HepG2 (cell line): ENCODE measurements at regions not wholly inside any gene's neighbourhood (a gene's known extent, or its start where the extent isn't known, plus 50 kb on each side); places are given as distances from the start of the nearest gene placed in this dataset.

Source experiments
- ATAC-seq: fragments of 200-7000 bp; cut with Tn5 transposase; 3 replicates; pipeline ENCODE4 v1.9.1; 2020; ENCODE audit warnings: mild to moderate bottlenecking, moderate library complexity
- BruUV-seq: library from RNA; stranded (reverse); fragments of 400-500 nt; replicated peaks from 2 replicates; lab custom pipeline; 2021; lab: Mats Ljungman, UMichigan
- CTCF ChIA-PET: fragments of 300-600 bp; formaldehyde crosslinking; extraction: SDS; loops from one replicate; lab custom pipeline; 2021; ENCODE audit warnings: low total read pairs, inconsistent platforms, low intra/inter-chr PET ratio; lab: Yijun Ruan, JAX
- POLR2A ChIA-PET: fragments of 350-600 bp; sonication (Branson Sonifier 250); formaldehyde crosslinking; loops from one replicate; lab custom pipeline; 2020; ENCODE audit warnings: antibody characterized with exemption, inconsistent platforms; lab: Yijun Ruan, JAX
- DNase-seq: peaks from one replicate; pipeline ENCODE4 v3.0.0-alpha.2; 2015; ENCODE audit warnings: low spot score
- FAIRE-seq: peaks from 3 replicates; lab custom pipeline; 2011; peaks lifted over from hg19 to GRCh38; lab: Jason Lieb, UNC
- H2AFZ ChIP-seq: one replicate; pipeline ENCODE4 v1.6.1; 2011; ENCODE audit warnings: low read length, inconsistent platforms
- H3K27ac ChIP-seq: fragments of 300-600 bp; 3 replicates; pipeline ENCODE4 v1.8.0; 2011; ENCODE audit warnings: mixed run types, mild to moderate bottlenecking, mixed read lengths, low read length, inconsistent platforms; ENCODE audit not compliant: insufficient read depth; ENCODE audit errors: extremely low read length
- H3K27me3 ChIP-seq, 2 experiments: fragments of 200-600 bp in 1 of 2; 2 replicates in 1 of 2; 3 replicates in 1 of 2; pipeline versions ENCODE4 v1.6.0 to v1.8.0; 2011; ENCODE audit warnings: low read length in 2 of 2, mild to moderate bottlenecking in 2 of 2, moderate library complexity in 2 of 2, inconsistent platforms in 1 of 2; ENCODE audit not compliant: insufficient read depth in 2 of 2, control insufficient read depth in 1 of 2
- H3K36me3 ChIP-seq, 2 experiments: fragments of 200-600 bp in 1 of 2; replicated peaks in 1 of 2; 2 replicates in 1 of 2; 3 replicates in 1 of 2; pipeline versions ENCODE4 v1.5.1 to v1.8.0; 2011; ENCODE audit warnings: low read length in 2 of 2, inconsistent platforms in 1 of 2; ENCODE audit not compliant: insufficient read depth in 2 of 2, control insufficient read depth in 1 of 2
- H3K4me1 ChIP-seq: 2 replicates; pipeline ENCODE4 v1.5.1; 2012; ENCODE audit warnings: low read length, inconsistent platforms; ENCODE audit not compliant: insufficient read depth
- H3K4me2 ChIP-seq: 2 replicates; pipeline ENCODE4 v1.6.0; 2011; ENCODE audit warnings: low read depth, low read length, inconsistent platforms
- H3K4me3 ChIP-seq, 3 experiments: fragments of 200-600 bp in 1 of 3; sonication (generic), shearing (Covaris generic) in 1 of 3; replicated peaks in 1 of 3; 2 replicates each; pipeline ENCODE4 v1.5.1; 2011 to 2016; ENCODE audit warnings: low read length in 3 of 3, inconsistent platforms in 2 of 3, low read depth in 2 of 3, mild to moderate bottlenecking in 2 of 3, control low read depth in 1 of 3, mixed read lengths in 1 of 3; ENCODE audit not compliant: insufficient read depth in 1 of 3
- H3K79me2 ChIP-seq: one replicate; pipeline ENCODE4 v1.6.1; 2011; ENCODE audit warnings: low read length, inconsistent platforms; ENCODE audit not compliant: insufficient read depth
- H3K9ac ChIP-seq: 2 replicates; pipeline ENCODE4 v1.6.0; 2011; ENCODE audit warnings: mild to moderate bottlenecking, low read depth, low read length, inconsistent platforms; ENCODE audit not compliant: insufficient read depth
- H3K9me3 ChIP-seq: 2 replicates; pipeline ENCODE4 v1.5.1; 2012; ENCODE audit warnings: mild to moderate bottlenecking, low read length
- H4K20me1 ChIP-seq: 2 replicates; pipeline ENCODE4 v1.6.0; 2011; ENCODE audit warnings: inconsistent platforms, mild to moderate bottlenecking, low read length, moderate library complexity; ENCODE audit not compliant: insufficient read depth
- HDAC6 ChIP-seq: fragments of 200-600 bp; sonication (generic); IDR thresholded peaks from 2 replicates; pipeline ENCODE4 v1.7.0; 2017; ENCODE audit warnings: mild to moderate bottlenecking, antibody characterized with exemption, low read length, low read depth
- SNAPC2 ChIP-seq: sonication (generic); formaldehyde crosslinking; IDR thresholded peaks from 2 replicates; pipeline ENCODE4 v1.8.1; 2022; ENCODE audit warnings: mild to moderate bottlenecking, missing genetic modification reagents
- ZNF30 ChIP-seq: sonication (generic); formaldehyde crosslinking; IDR thresholded peaks from 2 replicates; pipeline ENCODE4 v1.5.0; 2020; ENCODE audit warnings: mild to moderate bottlenecking, missing genetic modification reagents
- ZNF709 ChIP-seq: sonication (generic); formaldehyde crosslinking; IDR thresholded peaks from 2 replicates; pipeline ENCODE4 v1.5.0; 2020; ENCODE audit warnings: mild to moderate bottlenecking, missing genetic modification reagents
- WGBS: methylation state at CpG from one replicate; pipeline ENCODE4 v1.1.6; 2017; ENCODE audit warnings: low lambda C conversion rate; 5-methylcytosine and 5-hydroxymethylcytosine counted together
- in situ Hi-C: cut with HindIII; loops from 2 replicates; pipeline ENCODE4 v1.10.0; 2017; ENCODE audit warnings: low pct_unique_long_range_greater_than_20kb; ENCODE audit not compliant: extremely low pct_ligation_motif_present
- intact Hi-C: fragments of 100-400 bp; cut with micrococcal nuclease; formaldehyde crosslinking; loops from one replicate; pipeline ENCODE4 v1.10.0; 2022; ENCODE audit not compliant: unreplicated experiment

DNA sequence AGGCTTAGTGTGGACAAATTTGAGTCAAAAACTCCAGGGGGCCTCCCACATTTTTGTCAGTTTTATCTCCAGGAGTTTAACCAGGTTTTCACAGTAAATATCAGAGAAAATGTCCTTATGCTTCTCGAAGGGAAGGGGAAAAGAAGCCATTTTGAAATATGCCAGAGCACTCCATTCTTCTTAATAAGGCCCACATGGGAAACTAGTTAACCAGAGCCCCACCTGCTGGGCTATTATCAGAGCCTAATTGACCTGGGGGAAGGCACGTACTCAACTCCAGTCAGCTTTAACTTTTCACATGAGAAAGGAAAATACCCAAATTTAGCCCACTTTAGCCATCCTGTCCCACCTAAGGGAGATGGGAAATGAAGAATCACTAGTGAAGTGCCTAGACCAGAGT lies 296.3 kb downstream of the PTBP2 start:
- 0% methylated on average over 2 of the region's 2 CpGs for WGBS
- no peak for FAIRE-seq
- no peak overlapping the region for H3K4me3 ChIP-seq
- no peaks in the 10 kb centered on the region for H3K4me1 ChIP-seq
- no peaks in the 10 kb centered on the region for H3K36me3 ChIP-seq
- H3K9ac ChIP-seq = no peak overlapping the region
- H3K4me2 ChIP-seq = no peak overlapping the region
- no peak for TF ChIP-seq HDAC6
- no peak for TF ChIP-seq SNAPC2 (CRISPR knock-in tag)
- no peak for TF ChIP-seq ZNF30 (CRISPR knock-in tag)
- TF ChIP-seq ZNF709 = no peak
- no peaks in the 10 kb centered on the region for H3K27me3 ChIP-seq
- H3K27ac ChIP-seq = no peak overlapping the region
- H2AFZ ChIP-seq = no peak overlapping the region
- intact Hi-C loops (no loop called here), in situ Hi-C loops (no loop called here)
- DNase-seq = peak; percentile 1
- no TSS peak for BruUV-seq
- no peaks in the 10 kb centered on the region for H3K79me2 ChIP-seq
- CTCF ChIA-PET = no interaction called here
- POLR2A ChIA-PET = no interaction called here
- H3K9me3 ChIP-seq = no peaks in the 10 kb centered on the region; the same call in 1 of the 2 replicates
- 0 out of 3 replicates have a peak, but pooled peaks have one; percentile 47 for ATAC-seq
- no peaks in the 10 kb centered on the region for H4K20me1 ChIP-seq
